ENCODE measurements at regions not wholly inside any gene's neighbourhood (a gene's known extent, or its start where the extent isn't known, plus 50 kb on each side); places are given as distances from the start of the nearest gene placed in this dataset.
"Not testable (repeated sequence)": the region's sequence is repeated elsewhere in the genome, so short reads cannot be mapped to it uniquely, and the experiment has no call there.

DNA sequence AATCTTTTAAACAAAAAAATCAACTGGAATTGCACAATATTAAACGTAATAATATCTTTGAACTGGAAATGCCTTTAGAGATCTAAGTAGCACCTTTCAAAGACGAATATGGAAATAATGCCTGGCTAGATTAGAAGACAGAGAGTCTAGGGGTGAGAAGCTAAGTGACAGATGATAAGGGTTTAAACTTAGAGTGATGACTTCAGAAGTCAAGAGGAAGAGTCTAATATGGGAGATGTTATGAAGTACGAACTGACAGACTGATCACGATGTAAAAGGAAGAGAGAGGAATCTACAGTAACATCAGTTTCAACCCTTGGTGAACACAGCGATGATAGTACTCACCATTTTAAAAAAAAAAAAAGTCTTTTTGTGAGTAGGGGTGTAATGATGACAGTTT lies 57.9 kb downstream of the HINT1 start:
- Histone ChIP-seq H3K27ac (ENCODE audit: low read length) (no peak overlapping the region), H3K79me2 (ENCODE audit: low read length) (no peaks in the 10 kb centered on the region), H3K27me3 (ENCODE audit: low read depth, low read length) (no peaks in the 10 kb centered on the region), H4K20me1 (ENCODE audit: insufficient read depth, low read length) (no peaks in the 10 kb centered on the region), H3K4me1 (ENCODE audit: low read length) (peaks cover 9% of the 10 kb centered on the region; the same call in 1 of the 2 replicates), H3K9ac (ENCODE audit: low read length) (no peak overlapping the region), H3K4me2 (ENCODE audit: low read length) (peak overlapping the region; percentile 46), H3K9me3 (ENCODE audit: insufficient read depth, low read length) (no peaks in the 10 kb centered on the region), H3K4me3 (ENCODE audit: low read length) (0 out of 2 replicates have a peak overlapping the region, but pooled peaks have one; percentile 13), H2AFZ (ENCODE audit: low read depth, low read length) (no peak overlapping the region), H3K36me3 (replicated peaks; ENCODE audit: low read depth, low read length) (no peaks in the 10 kb centered on the region)
- TF ChIP-seq EZH2phosphoT487 (IDR thresholded peaks at IDR 0.05; ENCODE audit: low read depth): no peak
- TF ChIP-seq, protein P1, sequence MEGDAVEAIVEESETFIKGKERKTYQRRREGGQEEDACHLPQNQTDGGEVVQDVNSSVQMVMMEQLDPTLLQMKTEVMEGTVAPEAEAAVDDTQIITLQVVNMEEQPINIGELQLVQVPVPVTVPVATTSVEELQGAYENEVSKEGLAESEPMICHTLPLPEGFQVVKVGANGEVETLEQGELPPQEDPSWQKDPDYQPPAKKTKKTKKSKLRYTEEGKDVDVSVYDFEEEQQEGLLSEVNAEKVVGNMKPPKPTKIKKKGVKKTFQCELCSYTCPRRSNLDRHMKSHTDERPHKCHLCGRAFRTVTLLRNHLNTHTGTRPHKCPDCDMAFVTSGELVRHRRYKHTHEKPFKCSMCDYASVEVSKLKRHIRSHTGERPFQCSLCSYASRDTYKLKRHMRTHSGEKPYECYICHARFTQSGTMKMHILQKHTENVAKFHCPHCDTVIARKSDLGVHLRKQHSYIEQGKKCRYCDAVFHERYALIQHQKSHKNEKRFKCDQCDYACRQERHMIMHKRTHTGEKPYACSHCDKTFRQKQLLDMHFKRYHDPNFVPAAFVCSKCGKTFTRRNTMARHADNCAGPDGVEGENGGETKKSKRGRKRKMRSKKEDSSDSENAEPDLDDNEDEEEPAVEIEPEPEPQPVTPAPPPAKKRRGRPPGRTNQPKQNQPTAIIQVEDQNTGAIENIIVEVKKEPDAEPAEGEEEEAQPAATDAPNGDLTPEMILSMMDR (IDR thresholded peaks at IDR 0.05; ENCODE audit: low read depth, low read length): no peak

DNA sequence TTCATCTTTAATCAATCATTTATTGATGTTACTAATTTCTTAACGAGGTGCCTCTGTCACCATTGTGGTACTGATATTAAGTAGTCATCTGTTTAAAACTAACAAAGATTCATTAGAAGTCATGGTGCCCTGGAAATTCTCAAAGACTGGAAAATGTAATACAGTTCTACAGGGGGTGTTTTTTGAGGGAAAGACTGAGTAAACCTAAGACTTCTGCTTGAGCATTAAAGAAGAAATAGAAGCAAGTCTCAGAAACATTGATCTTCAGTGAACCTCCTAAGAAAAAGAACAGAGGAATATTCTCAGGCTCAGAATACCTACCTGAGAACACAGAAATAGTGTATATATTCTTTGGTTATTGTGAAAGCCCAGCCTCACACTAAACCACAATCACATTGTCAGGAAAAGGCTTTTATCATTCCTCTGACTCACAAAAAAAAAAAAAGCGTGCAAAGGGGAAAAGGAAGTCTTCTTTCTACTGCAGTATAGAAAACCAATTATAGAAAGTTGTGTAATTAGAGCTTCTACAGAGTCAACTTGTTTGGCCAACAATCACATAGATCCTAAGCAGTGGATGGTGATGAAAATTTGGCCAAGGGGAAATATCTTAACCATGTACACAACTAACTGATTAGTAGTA lies 60.8 kb downstream of the HINT1 start:
- Histone ChIP-seq H3K27me3 (ENCODE audit: low read depth, low read length) (no peaks in the 10 kb centered on the region), H3K4me3 (ENCODE audit: low read length) (no peak overlapping the region), H3K27ac (ENCODE audit: low read length) (no peak overlapping the region), H3K9ac (ENCODE audit: low read length) (no peak overlapping the region), H4K20me1 (ENCODE audit: insufficient read depth, low read length) (no peaks in the 10 kb centered on the region), H3K36me3 (replicated peaks; ENCODE audit: low read depth, low read length) (no peaks in the 10 kb centered on the region), H3K79me2 (ENCODE audit: low read length) (no peaks in the 10 kb centered on the region), H3K4me2 (ENCODE audit: low read length) (no peak overlapping the region), H3K4me1 (ENCODE audit: low read length) (peaks cover 9% of the 10 kb centered on the region; the same call in 1 of the 2 replicates), H3K9me3 (ENCODE audit: insufficient read depth, low read length) (no peaks in the 10 kb centered on the region), H2AFZ (ENCODE audit: low read depth, low read length) (no peak overlapping the region)
- TF ChIP-seq EZH2phosphoT487 (IDR thresholded peaks at IDR 0.05; ENCODE audit: low read depth): no peak
- TF ChIP-seq, protein P1 (IDR thresholded peaks at IDR 0.05; ENCODE audit: low read depth, low read length): no peak

DNA sequence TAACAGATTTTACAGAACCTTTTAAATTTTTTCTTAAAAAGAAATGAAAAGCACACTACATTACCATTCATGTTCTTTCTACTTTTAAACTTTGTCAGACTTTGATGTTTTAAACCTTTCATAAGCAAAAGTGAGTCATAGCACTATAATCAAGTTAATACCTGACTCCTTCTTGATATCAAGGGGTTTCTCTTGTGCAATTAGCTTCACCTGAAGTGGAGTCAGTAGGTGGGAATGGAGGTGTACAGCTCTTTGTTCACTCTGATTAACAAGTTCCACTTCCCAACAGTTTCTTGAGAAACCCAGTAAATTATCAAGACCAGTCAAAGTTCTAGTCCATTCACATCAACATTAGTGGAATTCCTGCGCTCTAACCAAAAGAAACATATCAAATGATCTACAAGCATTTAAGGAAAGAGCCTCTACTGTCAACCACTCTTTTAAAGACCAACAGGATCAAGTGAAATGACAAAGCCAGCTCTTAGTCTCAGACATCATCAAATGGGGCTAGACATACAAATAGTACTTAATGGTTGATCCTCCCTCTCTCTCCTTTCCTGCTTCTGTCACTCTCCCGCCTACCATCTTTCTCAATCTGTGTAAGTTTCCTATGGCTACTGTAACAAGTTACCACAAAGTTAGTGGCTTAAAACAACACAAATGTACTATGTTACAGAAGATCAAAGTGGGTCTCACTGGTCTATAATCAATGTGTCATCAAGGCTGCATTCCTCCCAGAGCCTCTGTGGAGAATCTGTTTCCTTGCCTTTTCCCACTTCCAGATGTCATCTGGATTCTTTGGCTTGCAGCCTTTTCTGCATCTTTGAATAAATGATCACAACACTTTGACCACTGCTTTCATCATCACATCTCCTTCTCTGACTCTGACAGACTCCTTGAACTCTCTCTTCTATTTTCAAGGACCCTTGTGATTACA lies 68.0 kb downstream of the HINT1 start:
- TF ChIP-seq, protein P1 (IDR thresholded peaks at IDR 0.05; ENCODE audit: low read depth, low read length): no peak
- TF ChIP-seq EZH2phosphoT487 (IDR thresholded peaks at IDR 0.05; ENCODE audit: low read depth): no peak

DNA sequence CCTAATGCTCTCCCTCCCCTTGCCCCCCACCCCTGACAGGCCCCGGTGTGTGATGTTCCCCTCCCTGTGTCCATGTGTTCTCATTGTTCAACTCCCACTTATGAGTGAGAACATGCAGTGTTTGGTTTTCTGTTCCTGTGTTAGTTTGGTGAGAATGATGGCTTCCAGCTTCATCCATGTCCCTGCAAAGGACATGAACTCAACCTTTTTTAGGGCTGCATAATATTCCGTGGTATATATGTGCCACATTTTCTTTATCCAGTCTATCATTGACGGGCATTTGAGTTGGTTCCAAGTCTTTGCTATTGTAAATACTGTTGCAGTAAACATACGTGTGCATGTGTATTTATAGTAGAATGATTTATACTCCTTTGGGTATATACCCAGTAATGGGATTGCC lies 69.5 kb downstream of the HINT1 start:
- H3K27me3 ChIP-seq (ENCODE audit: low read depth, low read length); H3K4me1 ChIP-seq (ENCODE audit: low read length); H3K9ac ChIP-seq (ENCODE audit: low read length); H3K79me2 ChIP-seq (ENCODE audit: low read length); H3K27ac ChIP-seq (ENCODE audit: low read length); H3K36me3 ChIP-seq (replicated peaks; ENCODE audit: low read depth, low read length); H2AFZ ChIP-seq (ENCODE audit: low read depth, low read length); H4K20me1 ChIP-seq (ENCODE audit: insufficient read depth, low read length); H3K4me2 ChIP-seq (ENCODE audit: low read length); H3K9me3 ChIP-seq (ENCODE audit: insufficient read depth, low read length); H3K4me3 ChIP-seq (ENCODE audit: low read length): not testable (repeated sequence)

More for the DNA sequence above, 68.0 kb downstream of the HINT1 start:
- Histone ChIP-seq H3K4me3 (ENCODE audit: low read length) (no peak overlapping the region), H3K9ac (ENCODE audit: low read length) (no peak overlapping the region), H3K9me3 (ENCODE audit: insufficient read depth, low read length) (no peaks in the 10 kb centered on the region), H3K27ac (ENCODE audit: low read length) (no peak overlapping the region), H4K20me1 (ENCODE audit: insufficient read depth, low read length) (no peaks in the 10 kb centered on the region), H3K27me3 (ENCODE audit: low read depth, low read length) (no peaks in the 10 kb centered on the region), H3K79me2 (ENCODE audit: low read length) (no peaks in the 10 kb centered on the region), H3K4me1 (ENCODE audit: low read length) (no peaks in the 10 kb centered on the region), H2AFZ (ENCODE audit: low read depth, low read length) (no peak overlapping the region), H3K4me2 (ENCODE audit: low read length) (no peak overlapping the region), H3K36me3 (replicated peaks; ENCODE audit: low read depth, low read length) (no peaks in the 10 kb centered on the region)
